ENCODE measurements at regions not wholly inside any gene's neighbourhood (a gene's known extent, or its start where the extent isn't known, plus 50 kb on each side); places are given as distances from the start of the nearest gene placed in this dataset.
"Not testable (repeated sequence)": the region's sequence is repeated elsewhere in the genome, so short reads cannot be mapped to it uniquely, and the experiment has no call there.

- CTCF ChIA-PET = no interaction called here
Measured at GRCh38 chr17:68097161-68097805, 61.7 kb downstream of the KPNA2 start.

GRCh38 chr17:68099341-68099753, 63.8 kb downstream of the KPNA2 start:
- H3K27me3 ChIP-seq (ENCODE audit: insufficient read depth, low read depth); intact Hi-C loops (cut with micrococcal nuclease; ENCODE audit: unreplicated experiment); H4K20me1 ChIP-seq (ENCODE audit: insufficient read depth); DNase-seq; BruUV-seq (replicated peaks); H3K9me3 ChIP-seq (ENCODE audit: insufficient read depth, low read depth); H3K4me3 ChIP-seq; H3F3A ChIP-seq (ENCODE audit: insufficient read depth, low read depth); POLR2A ChIA-PET (ENCODE audit: unreplicated experiment); CTCF ChIA-PET; H2AFZ ChIP-seq; H3K4me2 ChIP-seq; H3K27ac ChIP-seq; H3K9me2 ChIP-seq (ENCODE audit: insufficient read depth); H3K36me3 ChIP-seq (ENCODE audit: low read depth): not testable (repeated sequence)
- Histone ChIP-seq H3K4me1 (replicated peaks; ENCODE audit: insufficient read depth) (peaks cover 15% of the 10 kb centered on the region), H3K79me2 (ENCODE audit: low read depth) (peaks cover 15% of the 10 kb centered on the region)

More at GRCh38 chr17:68097161-68097805, 61.7 kb downstream of the KPNA2 start:
- H3K4me2 ChIP-seq = no peak overlapping the region
- intact Hi-C loops (cut with micrococcal nuclease; ENCODE audit: unreplicated experiment) = no loop called here
- no TSS peak for BruUV-seq (replicated peaks)
- H2AFZ ChIP-seq = no peak overlapping the region
- no peak overlapping the region for H3K27ac ChIP-seq
- no peak overlapping the region for H3K4me3 ChIP-seq
- H4K20me1 ChIP-seq (ENCODE audit: insufficient read depth) = no peaks in the 10 kb centered on the region
- H3K9me3 ChIP-seq (ENCODE audit: insufficient read depth, low read depth) = no peaks in the 10 kb centered on the region
- DNase-seq = no peak
- H3K36me3 ChIP-seq (ENCODE audit: low read depth) = no peaks in the 10 kb centered on the region
- peaks cover under 1% of the 10 kb centered on the region; the same call in 1 of the 2 replicates for H3K79me2 ChIP-seq (ENCODE audit: low read depth)
- no peaks in the 10 kb centered on the region for H3K27me3 ChIP-seq (ENCODE audit: insufficient read depth, low read depth)
- POLR2A ChIA-PET (ENCODE audit: unreplicated experiment) = interaction anchor here (0.6 kb wide), 1 partner anchor 16 kb away, joined by 3 read pairs; no protein-coding TSS in a partner anchor
- H3K9me2 ChIP-seq (ENCODE audit: insufficient read depth) = no peaks in the 10 kb centered on the region
- peaks cover 8% of the 10 kb centered on the region; the same call in 1 of the 2 replicates for H3F3A ChIP-seq (ENCODE audit: insufficient read depth, low read depth)
- no peaks in the 10 kb centered on the region; the same call in 1 of the 2 replicates for H3K4me1 ChIP-seq (replicated peaks; ENCODE audit: insufficient read depth)
- TF ChIP-seq CTCF (conservative IDR thresholded peaks at IDR 0.05) (no peak), EZH2 (IDR thresholded peaks at IDR 0.05; ENCODE audit: low read depth) (no peak)

GRCh38 chr17:68100000-68100641, 64.6 kb downstream of the KPNA2 start:
- POLR2A ChIA-PET (ENCODE audit: unreplicated experiment) = no interaction called here
- no peak overlapping the region for H3K4me2 ChIP-seq
- no peaks in the 10 kb centered on the region for H3K9me2 ChIP-seq (ENCODE audit: insufficient read depth)
- no peak overlapping the region for H2AFZ ChIP-seq
- H3K27ac ChIP-seq = no peak overlapping the region
- H3K4me1 ChIP-seq (replicated peaks; ENCODE audit: insufficient read depth) = peaks cover 15% of the 10 kb centered on the region
- H3F3A ChIP-seq (ENCODE audit: insufficient read depth, low read depth) = peaks cover 8% of the 10 kb centered on the region; the same call in 1 of the 2 replicates
- intact Hi-C loops (cut with micrococcal nuclease; ENCODE audit: unreplicated experiment) = loop anchor here (2.0 to 10.0 kb wide), 2 partner anchors 133 to 365 kb away; no protein-coding TSS in a partner anchor
- BruUV-seq (replicated peaks) = no TSS peak
- CTCF ChIA-PET = no interaction called here
- no peak for DNase-seq
- H3K4me3 ChIP-seq = no peak overlapping the region
- H3K79me2 ChIP-seq (ENCODE audit: low read depth) = peaks cover 19% of the 10 kb centered on the region
- H4K20me1 ChIP-seq (ENCODE audit: insufficient read depth) = no peaks in the 10 kb centered on the region
- TF ChIP-seq CTCF (conservative IDR thresholded peaks at IDR 0.05) (no peak), EZH2 (IDR thresholded peaks at IDR 0.05; ENCODE audit: low read depth) (no peak)
- no peaks in the 10 kb centered on the region for H3K36me3 ChIP-seq (ENCODE audit: low read depth)
- no peaks in the 10 kb centered on the region for H3K27me3 ChIP-seq (ENCODE audit: insufficient read depth, low read depth)
- H3K9me3 ChIP-seq (ENCODE audit: insufficient read depth, low read depth) = no peaks in the 10 kb centered on the region

All from PC-9 (cell line).